ENCODE measurements at regions not wholly inside any gene's neighbourhood (a gene's known extent, or its start where the extent isn't known, plus 50 kb on each side); places are given as distances from the start of the nearest gene placed in this dataset.
"Not testable (repeated sequence)": the region's sequence is repeated elsewhere in the genome, so short reads cannot be mapped to it uniquely, and the experiment has no call there.

DNA sequence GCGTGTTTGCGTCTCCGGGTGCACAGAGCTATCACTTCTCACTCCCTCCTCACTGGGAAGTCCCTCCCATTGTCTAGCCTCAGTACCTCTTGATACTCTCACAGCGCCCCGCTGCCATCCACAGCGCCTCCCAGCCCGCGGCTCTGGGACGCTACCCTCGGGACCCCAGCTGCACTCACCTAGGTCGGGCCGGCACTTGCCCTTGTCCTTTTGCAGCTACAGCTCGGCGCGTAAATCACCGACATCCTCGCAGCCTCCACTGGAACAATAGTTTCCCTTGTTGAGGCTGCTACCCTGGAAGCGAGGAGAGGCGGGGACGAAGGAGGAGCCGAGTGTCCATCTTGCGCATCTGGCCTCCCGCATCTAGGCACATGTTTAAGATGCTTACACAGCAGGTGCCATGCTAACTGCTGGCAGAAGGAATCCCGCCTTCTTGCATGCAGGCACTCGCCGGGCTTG lies 269.5 kb upstream of the HSFY2 start:
- DNase-seq = no peak

DNA sequence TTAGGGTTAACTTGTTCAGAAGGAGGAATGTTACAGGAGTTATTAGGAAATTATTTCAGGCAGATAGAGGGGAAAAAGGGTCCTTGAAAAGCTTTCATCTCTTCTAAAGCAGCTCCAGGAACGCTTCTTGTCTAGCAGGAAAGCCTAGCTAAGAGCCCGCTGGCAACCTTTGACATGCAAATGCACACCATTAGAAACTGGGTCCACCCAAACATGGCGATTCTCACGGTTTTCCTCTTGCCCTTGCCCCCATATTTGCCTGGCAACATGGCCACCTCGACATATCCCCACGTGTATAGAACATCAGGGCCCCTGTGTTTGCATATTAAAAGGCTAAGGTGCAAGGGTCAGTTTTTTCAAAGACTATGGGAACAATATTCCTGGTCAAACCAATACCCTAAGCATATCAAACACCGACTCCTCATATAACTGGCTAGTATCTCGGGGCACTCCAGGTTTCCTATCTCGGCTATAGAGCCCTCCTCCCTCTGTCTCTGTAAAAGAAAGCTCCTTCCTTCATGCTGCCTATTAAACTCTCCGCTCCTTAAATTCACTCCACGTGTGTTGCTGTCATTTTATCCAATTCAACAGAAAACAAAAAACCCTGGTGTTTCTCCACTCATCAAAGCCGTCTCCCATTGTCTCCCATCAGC lies 268.9 kb upstream of the HSFY2 start:
- no peak for DNase-seq

DNA sequence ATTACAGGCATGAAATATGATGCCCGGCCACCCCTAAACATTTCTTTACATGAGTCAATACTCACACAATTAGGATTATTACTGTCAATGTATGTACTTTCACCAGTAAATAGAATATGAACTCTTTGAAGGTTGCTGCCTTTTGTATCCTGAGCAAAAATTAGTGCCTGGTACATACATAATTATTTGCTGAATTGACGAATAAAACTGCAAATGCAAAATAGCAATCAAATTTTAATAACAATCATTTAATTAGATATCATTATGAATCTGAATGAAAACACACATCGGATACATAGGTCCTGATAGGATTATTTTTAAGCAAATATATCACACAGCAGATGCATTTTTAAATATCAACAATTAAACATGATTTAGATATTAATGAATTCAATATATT lies 253.1 kb upstream of the HSFY2 start:
- no peak for DNase-seq

DNA sequence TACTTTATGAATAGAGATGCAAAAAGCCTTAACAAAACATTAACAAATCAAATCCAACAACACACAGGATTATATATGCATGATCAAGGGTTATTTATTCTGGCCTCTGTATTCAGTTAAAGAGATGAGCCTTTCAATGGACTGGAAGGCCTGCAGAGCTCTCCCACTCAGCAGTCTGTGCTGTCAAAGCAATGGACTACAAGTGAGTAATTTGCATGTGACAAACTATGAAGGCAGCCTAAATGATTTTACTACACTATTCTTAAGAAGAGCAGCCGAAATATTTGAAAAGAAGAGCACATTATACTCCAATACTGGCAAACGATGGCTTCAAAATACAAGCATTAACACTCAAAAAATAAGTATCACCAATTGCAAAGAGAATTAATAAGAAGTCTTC lies 250.4 kb upstream of the HSFY2 start:
- DNase-seq = no peak

DNA sequence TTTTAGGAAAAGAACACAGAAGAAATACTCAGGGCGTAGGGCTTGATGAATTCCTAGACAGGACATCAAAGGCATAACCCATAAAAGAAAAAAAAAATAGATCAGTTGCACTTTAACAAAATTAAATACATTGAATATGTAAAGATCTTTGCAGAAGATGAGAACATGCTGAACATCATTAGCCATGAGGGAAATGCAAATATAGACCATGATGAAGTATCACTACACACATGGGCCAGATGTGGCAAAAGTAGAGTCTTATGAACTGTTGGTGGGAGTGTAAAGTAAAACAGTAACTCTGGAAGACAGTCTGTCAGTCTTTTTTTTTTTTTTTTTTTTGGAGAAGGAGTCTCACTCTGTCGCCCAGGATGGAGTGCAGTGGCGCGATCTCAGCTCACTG lies 246.7 kb upstream of the HSFY2 start:
- DNase-seq = no peak

DNA sequence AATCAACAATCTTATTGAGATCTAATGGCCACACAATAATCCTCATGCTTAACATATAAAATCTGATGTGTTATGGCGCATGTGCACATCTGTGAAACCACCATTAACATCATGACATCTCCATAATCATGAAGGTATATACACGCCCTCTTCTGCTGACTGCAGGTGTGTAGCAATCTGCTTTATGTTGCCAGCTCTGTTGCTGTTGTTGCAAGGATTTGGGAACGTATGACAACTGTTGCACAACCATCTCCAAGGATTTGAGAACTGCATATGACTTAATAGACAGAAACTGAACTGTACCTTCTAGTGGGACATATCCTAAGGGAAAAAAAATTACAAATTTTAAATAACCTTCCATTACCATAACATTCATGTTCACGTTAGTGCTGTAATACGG lies 243.5 kb upstream of the HSFY2 start:
- no peak for DNase-seq

DNA sequence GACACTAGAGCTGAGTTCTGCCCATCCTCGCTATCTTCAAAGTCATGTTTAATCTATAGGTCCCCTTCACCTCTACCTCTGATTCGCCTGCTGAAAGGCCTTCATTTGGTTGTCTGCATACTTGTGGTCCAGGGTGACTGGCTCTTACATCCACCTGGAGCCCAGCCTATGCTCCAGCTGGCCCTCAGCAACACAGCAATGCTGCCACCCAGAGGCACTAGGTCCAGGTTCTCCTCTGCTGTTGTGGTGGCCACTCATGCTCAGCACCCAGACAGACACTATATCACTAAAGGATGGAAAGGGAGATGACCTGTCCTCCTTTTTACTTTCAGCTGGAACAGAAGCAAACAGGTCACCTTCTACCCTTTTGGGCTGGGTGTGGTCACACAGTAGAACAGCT lies 242.3 kb upstream of the HSFY2 start:
- no peak for DNase-seq

DNA sequence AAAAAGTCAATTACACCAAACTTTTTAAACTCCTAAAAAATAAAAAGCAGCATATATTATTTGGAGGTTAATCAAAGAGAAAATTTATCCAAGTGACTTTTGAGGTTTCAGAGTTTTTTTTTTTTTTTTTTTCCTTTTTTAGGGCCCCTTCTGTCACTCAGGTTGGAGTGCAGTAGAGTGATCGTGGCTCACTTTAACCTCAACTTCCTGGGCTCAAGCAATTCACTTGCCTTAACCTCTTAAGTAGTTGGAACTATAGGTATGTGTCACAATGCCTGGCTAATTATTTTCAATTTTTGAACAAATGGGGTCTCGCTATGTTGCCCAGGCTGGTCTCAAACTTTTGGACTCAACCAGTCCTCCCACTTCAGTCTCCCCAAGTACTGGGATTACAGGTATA lies 241.7 kb upstream of the HSFY2 start:
- no peak for DNase-seq

DNA sequence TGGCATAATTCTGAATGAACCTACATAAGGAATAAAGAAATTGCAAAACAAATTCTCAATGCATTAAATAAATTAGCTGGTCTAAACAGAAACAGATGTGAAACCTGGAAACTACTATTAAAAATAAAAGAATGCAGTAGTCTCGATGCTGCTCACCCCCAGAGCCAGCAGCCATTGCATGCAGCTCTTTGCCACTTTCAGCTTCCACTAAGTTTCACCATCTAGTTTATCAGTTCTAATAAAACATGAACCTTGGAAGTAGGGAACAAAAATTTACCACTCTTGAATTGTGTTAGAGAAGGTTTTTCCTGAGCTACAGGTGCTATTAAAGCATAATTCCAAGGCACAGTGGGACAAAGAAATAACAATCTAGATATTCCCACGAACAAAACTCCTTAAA lies 239.4 kb upstream of the HSFY2 start:
- DNase-seq = no peak

DNA sequence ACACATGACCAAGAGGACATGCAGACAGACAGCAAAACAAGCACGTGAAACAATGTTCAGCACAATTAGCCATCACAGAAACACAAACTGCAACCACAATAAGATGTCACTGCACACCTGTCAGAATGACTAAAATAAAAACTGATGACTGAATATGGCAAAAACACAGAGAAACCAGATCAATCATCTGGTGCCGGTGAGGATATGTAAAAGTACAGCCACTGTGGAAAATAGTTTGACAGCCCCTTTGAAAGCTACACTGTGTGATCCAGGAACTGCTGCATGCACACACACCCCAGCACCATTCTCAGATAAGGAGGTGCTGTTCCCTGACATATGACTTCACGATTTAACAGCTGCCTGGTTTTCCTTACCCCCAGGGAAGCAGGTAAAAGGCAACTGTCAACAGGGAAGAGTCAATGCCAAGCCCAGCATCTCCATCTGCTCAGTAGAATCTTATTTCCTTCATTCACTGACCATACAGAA lies 238.1 kb upstream of the HSFY2 start:
- no peak for DNase-seq

DNA sequence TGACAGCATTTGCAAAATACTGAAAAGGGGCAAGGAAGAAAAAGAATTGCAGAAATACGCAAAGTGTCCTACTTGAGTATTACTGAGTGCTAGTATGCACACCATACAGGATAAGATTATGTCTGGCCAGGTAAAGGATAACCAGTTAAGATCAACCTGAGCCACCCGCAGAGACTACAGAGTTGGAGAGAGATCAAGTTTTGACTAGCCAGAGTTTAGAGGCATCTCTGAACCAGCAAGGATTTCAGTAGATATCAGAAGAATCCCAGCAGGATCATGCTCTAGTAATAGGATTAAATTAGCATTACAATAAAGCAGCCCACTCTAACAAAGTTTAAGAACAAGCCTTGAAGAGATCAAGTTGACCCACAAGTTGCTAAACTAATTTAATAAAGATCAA lies 232.7 kb upstream of the HSFY2 start:
- no peak for DNase-seq

DNA sequence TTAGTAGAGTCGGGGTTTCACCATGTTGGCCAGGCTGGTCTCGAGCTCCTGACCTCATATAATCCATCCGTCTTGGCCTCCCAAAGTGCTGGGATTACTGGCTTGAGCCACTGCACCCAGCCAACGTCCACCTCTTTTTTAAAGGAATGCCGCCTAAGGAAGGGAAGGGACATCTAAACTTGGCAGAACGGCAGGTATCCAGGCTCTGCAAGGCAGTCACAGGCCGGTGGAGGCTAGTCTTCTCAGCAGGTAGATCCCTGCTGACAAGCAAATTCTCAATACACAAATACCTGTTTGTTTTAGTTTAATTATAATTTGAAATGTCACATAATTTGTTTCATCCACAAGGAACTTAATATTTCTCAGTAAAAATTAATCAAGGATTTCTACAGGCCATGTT lies 232.0 kb upstream of the HSFY2 start:
- no peak for DNase-seq

DNA sequence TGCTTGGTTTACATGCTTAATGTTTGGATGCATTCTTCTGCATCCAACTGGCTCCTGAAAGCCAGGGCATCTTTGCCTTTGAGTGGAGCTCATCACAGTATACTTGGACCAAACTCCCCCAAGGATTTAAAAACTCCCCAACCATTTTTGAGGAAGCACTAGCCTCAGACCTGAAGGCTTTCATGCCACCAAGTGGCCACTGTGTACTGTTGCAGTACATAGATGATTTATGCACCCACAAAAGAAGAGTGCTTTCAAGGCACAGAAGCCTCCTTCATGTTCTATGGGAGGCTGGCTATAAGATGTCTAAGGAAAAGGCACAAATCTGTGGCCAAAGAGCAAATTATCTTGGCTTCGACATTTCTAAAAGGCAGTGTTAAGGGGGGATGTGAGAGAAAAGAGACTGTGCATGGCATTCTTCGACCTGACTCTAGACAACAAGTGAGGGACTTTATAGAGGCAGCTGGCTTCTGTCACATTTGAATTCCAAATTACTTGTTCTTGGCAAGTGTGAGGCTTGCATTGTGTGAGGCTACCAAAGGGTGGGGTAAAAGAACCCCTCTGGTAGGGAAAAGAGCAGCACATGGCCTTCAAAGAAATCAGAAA lies 224.2 kb upstream of the HSFY2 start:
- no peak for DNase-seq

DNA sequence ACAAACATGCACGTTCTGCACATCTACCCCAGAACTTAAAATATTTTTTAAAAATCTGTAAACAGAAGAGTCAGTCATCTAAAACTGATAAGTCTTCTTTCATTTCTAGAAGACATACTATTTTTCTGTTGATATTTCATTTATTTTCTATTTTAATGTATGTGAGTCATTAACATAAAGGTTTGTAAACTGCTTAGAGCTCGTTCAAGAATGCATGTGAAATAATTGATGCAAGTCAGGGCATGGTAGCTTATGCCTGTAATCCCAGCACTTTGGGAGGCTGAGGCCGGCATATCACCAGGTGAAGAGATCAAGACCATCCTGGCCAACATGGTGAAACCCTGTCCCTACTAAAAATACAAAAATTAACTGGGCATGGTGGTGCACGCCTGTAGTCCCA lies 219.9 kb upstream of the HSFY2 start:
- no peak for DNase-seq

DNA sequence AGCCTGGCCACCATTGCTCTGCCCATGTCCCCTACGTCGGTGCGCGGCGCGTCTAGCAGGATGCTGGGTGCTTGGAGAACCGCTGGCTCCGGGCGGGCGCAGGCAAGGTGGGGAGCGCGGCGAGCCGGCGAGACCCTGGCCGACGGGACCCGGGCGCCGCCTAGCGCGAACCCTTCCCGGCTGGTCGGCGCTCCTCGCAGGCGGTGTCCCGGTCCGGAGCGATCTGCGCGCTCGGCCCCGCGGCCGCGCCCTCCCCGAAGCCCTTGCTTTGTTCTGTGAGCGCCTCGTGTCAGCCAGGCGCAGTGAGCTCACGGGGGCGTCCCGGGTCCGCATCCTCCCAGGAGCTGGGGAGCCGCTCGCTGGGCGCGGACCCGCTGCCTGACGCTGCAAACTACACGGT lies 219.1 kb upstream of the HSFY2 start:
- not testable (repeated sequence) for DNase-seq

DNA sequence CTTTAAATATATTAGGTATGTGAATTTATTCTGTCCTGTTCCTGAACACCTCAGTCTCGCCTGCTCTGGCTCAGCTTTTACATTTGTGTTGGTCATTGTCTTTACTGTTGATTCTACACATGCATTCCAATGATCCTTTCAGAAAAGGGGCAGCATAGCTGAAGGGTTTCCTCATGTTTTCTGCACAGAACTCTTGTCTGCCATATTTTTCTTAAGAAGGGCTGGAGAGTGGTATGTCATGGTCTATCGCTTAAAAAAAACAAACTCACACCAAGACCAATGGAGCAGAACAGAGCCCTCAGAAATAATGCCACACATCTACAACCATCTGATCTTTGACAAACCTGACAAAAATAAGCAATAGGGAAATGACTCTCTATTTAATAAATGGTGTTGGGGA lies 215.8 kb upstream of the HSFY2 start:
- no peak for DNase-seq

DNA sequence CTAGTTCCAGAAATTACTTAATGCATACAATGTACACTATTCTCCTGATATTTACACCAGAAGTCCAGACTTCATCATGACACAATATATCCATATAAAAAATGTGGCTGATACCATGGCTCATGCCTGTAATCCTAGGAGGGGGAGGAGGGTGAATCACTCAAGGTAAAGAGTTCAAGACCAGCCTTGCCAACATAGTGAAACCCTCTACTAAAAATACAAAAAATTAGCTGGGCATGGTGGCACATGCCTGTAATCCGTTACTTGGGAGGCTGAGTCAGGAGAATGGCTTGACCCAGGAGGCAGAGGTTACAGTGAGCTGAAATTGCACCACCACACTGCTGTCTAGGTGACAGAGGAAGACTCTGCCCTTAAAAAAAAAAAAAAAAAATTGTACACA lies 192.5 kb upstream of the HSFY2 start:
- DNase-seq = no peak

DNA sequence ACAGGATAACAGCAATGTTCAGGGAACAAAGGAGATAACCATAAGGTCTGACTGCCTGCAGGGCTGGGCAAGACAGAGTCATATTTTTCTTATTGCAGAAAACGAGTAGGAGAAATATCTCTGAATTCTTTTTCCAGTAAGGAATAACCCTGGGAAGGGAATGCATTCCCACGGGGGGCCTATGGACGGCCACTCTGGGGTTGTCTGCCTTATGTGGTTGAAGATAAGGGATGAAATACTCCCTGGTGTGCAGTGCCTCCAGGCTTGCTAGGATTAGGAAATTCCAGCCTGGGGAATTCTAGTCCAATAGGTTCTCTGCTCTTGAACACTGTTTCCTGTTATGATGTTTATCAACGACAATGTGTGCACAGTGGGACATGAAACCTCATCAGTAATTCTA lies 185.3 kb upstream of the HSFY2 start:
- DNase-seq = no peak

DNA sequence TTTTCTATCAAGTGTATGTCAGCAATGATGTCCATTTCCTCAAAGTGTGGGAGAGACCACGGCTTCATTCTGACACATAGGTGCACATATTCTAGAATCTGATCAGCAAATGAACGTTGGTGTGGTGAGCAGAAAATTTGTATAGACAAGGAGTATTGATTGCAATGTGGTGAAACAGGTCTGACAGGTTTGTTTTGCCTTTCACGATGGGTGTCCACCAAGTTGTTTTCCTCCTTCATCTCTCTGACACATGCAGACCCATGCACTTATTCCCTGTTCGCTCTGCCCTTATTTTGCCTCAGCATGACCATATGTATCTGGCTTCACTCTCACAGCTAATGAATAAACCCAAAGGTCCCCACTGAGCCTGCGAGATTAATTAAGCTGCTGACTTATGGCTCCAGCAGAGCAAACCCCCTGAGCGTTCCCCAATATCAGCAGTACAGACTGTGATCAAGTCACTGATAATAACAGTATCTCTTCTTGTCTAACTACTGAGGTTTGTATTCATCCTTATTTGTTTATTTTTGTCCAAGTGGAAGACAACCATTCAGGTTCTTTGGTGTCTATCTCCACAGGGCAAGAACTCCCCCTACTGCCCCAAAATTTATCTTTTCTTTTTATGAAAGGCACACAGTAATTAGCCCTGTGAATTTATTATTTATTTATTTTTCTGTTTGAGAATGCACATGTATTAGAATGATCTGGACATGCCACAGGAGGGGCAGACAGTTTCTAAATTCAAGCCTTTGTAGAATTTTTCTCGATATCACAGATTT lies 178.3 kb upstream of the HSFY2 start:
- DNase-seq = no peak

DNA sequence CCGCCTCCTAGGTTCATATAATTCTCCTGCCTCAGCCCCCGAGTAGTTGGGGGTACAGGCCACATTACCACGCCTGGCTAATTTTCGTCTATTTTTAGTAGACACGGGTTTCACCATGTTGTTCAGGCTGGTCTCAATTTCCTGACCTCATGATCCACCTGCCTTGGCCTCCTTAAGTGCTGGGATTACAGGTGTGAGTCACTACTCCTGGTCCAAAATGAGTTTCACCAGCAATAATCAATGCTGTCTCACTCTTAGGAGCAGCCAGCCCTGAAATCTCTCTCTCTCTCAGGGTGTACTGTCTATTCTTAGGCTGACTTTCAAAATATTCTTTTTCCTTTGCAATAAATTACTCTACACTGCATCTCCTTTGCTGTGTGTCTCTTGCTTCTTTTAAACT lies 177.5 kb upstream of the HSFY2 start:
- no peak for DNase-seq

DNA sequence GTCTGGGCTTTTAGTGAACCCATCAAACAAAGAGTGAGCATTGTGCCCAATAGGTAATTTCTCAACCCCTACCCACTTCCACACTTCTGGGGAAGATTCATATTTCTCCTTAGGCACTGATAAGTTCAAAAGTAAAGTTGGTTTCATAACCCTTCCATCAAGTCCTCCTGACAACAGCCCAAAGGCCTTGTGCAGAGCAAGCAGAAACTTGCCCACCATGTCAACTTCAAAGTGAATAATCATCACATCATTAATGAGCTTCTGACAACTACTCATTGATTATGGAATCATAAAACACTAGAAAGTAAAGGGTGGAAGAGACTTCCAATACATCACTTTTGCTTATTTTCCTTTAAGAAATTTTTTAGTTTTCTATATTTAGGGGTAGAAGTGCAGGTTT lies 163.3 kb upstream of the HSFY2 start:
- no peak for DNase-seq

DNA sequence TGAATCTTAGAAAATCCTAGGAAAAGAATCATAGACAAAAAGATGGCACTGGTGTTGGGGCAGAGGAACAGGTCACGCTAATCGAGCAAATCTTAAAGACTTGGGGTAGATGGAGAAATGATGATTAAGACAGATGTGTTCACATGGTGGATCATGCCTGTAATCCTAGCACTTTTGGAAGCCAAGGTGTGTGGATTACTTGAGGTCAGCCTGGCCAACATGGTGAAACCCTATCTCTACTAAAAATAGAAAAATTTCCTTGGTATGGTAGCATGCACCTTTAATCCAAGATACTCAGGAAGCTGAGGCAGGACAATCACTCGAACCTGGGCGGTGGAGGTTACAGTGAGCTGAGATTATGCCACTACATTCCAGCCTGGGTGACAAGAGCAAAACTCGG lies 145.7 kb upstream of the HSFY2 start:
- no peak for DNase-seq

DNA sequence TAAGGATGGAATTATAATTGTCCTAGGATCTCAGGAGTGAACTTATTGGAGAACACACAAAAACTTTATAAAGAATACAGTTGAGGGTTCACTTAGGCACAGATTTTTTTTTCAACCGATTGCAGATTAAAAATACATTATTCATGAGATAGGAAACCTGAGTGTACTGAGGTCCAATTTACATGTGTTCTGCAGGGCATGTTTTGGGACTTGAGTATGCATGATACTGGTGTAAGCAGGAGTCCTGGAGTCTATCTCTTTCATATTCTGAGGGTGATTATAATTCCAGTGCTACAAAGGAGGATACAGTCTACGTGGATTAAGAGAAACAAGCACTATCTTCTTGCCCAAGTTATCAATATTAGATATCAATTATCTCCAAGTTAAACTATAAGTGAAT lies 139.3 kb upstream of the HSFY2 start:
- no peak for DNase-seq

DNA sequence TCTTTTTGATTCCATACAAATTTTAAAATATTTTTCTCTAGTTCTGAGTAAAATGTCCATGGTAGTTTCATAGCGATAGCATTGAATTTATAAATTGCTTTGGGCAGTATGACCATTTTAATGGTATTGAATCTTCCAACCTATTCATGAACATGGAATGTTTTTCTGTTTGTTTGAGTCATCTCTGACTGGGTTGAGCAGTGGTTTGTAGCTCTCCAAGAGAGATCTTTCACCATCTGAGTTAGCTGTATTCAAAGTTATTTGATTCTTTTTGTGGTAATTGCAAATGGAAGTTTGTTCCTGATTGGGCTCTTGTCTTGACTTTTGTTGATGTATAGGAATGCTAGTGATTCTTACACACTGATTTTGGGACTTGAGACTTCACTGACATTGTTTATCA lies 136.3 kb upstream of the HSFY2 start:
- no peak for DNase-seq
